ENCODE measurements at regions not wholly inside any gene's neighbourhood (a gene's known extent, or its start where the extent isn't known, plus 50 kb on each side); places are given as distances from the start of the nearest gene placed in this dataset.

DNA sequence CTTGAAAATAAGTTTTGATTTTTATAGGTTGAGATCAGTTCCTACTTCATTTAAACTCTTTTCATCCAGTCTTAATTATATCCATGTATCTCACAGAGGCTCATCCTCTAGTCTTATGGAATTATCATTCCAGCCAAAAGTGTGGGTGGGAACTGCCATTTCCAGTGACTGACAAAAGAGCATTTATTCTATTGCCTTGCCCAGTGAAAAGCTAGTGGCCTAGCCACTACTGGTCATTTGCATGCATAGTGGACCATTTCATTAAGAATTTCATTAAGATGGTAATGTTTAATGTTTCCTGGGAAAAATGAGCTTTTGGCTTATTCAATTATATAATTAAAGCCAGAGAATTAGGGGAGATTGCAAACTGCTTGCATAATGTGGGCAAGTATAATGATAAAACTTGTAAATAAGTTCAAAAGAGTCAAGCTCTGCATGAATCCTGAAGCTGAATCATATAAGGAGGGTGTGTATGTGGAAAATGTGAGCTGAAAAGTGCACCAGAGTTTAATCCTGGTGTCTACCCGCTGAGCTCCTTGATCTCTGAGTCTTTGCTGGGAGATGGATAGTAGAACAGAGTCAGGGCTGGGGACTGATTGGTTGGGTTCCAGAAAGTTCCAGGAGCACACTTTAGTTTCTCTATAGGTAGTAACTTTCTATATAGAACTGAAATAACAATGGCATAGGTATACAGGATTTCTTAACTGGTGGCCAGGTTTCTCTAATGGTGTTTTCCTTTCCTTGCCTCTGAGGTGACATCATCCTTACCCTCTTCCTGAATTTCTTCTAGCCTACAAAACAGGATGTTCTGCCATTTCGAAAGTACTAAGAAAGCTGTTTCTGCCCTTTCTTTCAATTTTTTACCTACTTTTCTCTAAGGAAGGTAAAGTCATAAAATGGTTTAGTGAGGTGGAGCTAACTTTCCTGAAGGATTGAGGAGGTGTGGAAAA, 78.5 kb downstream of the KIF4B start:
- TF ChIP-seq, protein P1, sequence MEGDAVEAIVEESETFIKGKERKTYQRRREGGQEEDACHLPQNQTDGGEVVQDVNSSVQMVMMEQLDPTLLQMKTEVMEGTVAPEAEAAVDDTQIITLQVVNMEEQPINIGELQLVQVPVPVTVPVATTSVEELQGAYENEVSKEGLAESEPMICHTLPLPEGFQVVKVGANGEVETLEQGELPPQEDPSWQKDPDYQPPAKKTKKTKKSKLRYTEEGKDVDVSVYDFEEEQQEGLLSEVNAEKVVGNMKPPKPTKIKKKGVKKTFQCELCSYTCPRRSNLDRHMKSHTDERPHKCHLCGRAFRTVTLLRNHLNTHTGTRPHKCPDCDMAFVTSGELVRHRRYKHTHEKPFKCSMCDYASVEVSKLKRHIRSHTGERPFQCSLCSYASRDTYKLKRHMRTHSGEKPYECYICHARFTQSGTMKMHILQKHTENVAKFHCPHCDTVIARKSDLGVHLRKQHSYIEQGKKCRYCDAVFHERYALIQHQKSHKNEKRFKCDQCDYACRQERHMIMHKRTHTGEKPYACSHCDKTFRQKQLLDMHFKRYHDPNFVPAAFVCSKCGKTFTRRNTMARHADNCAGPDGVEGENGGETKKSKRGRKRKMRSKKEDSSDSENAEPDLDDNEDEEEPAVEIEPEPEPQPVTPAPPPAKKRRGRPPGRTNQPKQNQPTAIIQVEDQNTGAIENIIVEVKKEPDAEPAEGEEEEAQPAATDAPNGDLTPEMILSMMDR (IDR thresholded peaks at IDR 0.05; ENCODE audit: insufficient read depth, low read length, poor library complexity, severe bottlenecking) = no peak
- no peak for TF ChIP-seq EZH2phosphoT487 (conservative IDR thresholded peaks at IDR 0.05; ENCODE audit: low read length)
